IPS-18a (cell line): ENCODE measurements at regions not wholly inside any gene's neighbourhood (a gene's known extent, or its start where the extent isn't known, plus 50 kb on each side); places are given as distances from the start of the nearest gene placed in this dataset.
A peak's percentile ranks its signal among the peaks of the same experiment; 100 is the strongest.

Experiments used
- H3K27ac ChIP-seq: one replicate; pipeline ENCODE4 v1.5.1; 2013; ENCODE audit warnings: low read length
- H3K27me3 ChIP-seq: one replicate; pipeline ENCODE4 v1.6.1; 2013; ENCODE audit warnings: mild to moderate bottlenecking, low read length; ENCODE audit not compliant: control insufficient read depth, insufficient read depth
- H3K36me3 ChIP-seq: one replicate; pipeline ENCODE4 v1.6.1; 2013; ENCODE audit warnings: low read depth, low read length; ENCODE audit not compliant: control insufficient read depth
- H3K4me1 ChIP-seq: one replicate; pipeline ENCODE4 v1.6.1; 2013; ENCODE audit warnings: low read depth, low read length; ENCODE audit not compliant: control insufficient read depth
- H3K4me3 ChIP-seq: one replicate; pipeline ENCODE4 v1.5.1; 2013; ENCODE audit warnings: low read length
- H3K9ac ChIP-seq: one replicate; pipeline ENCODE4 v1.6.1; 2013; ENCODE audit warnings: mild to moderate bottlenecking, low read length, moderate library complexity
- H3K9me3 ChIP-seq: one replicate; pipeline ENCODE4 v1.6.1; 2013; ENCODE audit warnings: low read depth, low read length; ENCODE audit not compliant: control insufficient read depth

DNA sequence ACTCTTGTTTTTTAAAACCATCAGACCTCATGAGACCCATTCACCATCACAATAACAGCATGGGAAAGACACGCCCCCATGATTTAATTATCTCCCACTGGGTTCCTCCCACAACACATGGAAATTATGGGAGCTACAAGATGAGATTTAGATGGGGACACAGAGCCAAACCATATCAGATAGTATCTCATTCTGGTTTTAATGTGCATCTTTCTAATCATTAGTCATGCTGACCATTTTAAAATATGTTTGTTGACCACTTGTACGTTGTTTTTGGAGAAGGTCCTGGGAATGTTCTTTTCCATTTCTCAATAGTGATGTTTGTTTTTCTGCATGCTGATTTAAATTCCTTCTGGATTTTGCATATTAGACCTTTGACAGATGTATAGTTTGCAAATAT is 119.0 kb downstream of the RTL3 start:
- H3K9me3 ChIP-seq = peaks cover 41% of the 10 kb centered on the region
- no peak overlapping the region for H3K27ac ChIP-seq
- no peaks in the 10 kb centered on the region for H3K27me3 ChIP-seq
- no peaks in the 10 kb centered on the region for H3K36me3 ChIP-seq
- no peak overlapping the region for H3K9ac ChIP-seq
- H3K4me3 ChIP-seq = no peak overlapping the region
- no peaks in the 10 kb centered on the region for H3K4me1 ChIP-seq

DNA sequence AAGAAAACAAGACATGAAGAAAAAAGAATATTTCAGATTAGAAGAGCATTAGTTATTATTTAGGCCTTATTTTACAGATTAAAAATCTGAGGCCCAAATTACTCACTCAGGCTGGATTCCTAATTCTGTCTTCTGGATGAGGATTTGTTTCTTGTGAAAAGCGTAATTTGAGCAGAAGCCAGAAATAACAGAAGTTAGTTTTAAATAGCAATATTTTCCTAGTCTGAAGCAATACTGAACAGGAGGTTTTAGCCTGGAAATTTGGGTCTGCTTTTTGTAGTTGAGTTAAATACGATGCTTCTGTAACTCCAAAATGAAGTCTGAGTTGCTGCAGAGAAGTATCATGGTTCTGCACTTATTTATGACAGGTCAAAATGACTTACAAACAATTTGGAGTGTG is 124.9 kb downstream of the RTL3 start:
- Histone ChIP-seq H3K4me1 (no peaks in the 10 kb centered on the region), H3K27ac (no peak overlapping the region), H3K4me3 (no peak overlapping the region), H3K36me3 (no peaks in the 10 kb centered on the region), H3K9ac (no peak overlapping the region), H3K27me3 (no peaks in the 10 kb centered on the region), H3K9me3 (peaks cover 12% of the 10 kb centered on the region)

DNA sequence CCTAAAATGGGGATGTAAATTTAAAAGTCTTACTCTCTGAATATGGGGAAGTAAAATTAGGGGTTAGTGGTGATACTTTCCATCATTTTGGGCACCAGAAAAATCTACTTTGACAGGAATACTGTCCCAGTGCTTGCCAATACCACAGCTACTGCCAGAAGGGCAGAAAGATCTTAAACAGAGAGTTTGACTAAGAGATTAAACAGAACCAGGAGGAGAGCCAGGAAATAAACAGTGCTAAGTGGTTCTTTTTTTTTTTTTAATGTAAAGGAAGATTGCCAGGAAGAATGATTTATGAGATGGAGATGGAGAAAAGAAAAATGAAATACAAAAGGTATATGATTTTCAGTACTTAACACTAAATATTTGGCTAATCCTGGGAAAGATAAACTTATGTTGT is 126.8 kb downstream of the RTL3 start:
- Histone ChIP-seq H3K36me3 (no peaks in the 10 kb centered on the region), H3K27me3 (no peaks in the 10 kb centered on the region), H3K9me3 (peaks cover 16% of the 10 kb centered on the region), H3K4me1 (no peaks in the 10 kb centered on the region), H3K27ac (no peak overlapping the region), H3K4me3 (no peak overlapping the region), H3K9ac (no peak overlapping the region)

DNA sequence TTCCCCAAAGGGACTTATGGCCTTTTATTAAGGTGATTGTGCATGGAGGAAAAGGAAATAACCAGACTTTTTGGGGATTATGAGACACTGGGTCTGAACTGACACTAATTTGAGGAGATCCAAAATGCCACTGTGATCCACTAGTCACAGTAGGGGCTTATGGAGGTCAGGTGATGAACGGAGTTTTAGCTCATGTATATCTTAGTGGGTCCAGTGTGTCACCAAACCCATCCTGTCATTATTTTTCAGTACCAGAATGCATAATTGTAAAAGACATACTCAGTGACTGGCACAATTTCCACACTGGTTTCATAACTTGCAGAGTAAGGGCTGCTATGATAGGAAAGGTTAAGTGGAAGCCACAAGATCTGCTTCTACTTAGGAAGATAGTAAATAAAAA is 131.3 kb downstream of the RTL3 start:
- Histone ChIP-seq H3K9me3 (peaks cover 11% of the 10 kb centered on the region), H3K36me3 (no peaks in the 10 kb centered on the region), H3K4me3 (no peak overlapping the region), H3K27ac (no peak overlapping the region), H3K9ac (no peak overlapping the region), H3K27me3 (no peaks in the 10 kb centered on the region), H3K4me1 (no peaks in the 10 kb centered on the region)

DNA sequence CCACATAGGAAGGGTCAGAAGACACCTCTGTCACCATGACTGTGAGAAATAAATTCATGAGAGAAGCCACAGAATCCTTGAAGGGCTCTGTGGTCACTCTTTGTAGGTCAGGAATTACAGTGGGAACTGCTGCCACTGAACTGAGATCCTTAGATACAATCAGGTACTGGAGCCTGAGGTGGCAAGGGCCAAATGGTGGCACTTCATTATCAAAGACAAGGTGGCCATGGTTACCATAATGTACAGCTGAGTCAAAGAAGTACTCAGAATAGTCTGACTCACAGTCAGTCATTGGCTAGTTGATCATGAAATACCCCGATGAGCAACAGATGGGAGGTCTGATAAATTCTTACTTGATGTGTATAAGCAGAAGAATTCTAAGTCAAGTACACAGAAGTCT is 131.9 kb downstream of the RTL3 start:
- Histone ChIP-seq H3K4me1 (no peaks in the 10 kb centered on the region), H3K27ac (no peak overlapping the region), H3K27me3 (no peaks in the 10 kb centered on the region), H3K9me3 (peaks cover 16% of the 10 kb centered on the region), H3K36me3 (no peaks in the 10 kb centered on the region), H3K9ac (no peak overlapping the region), H3K4me3 (no peak overlapping the region)

DNA sequence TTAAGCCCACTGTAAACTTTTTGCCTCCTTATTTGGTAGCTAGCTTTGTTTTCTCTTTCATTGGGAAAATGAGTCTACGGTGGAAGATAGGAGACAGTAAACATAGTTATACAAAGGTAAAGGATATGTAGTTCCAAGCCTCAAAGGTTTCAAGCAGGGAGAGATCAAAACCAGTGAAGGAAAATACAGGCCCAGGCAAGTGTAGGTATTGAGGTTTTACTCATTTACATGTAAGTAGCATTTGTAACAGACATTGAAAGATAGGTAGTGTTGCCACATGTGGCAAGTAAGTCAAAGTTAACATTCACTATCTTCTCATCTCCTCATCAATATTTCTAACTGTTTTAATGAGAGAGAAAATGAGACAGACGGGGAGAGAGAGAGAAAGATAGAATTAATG is 136.5 kb downstream of the RTL3 start:
- Histone ChIP-seq H3K4me1 (no peaks in the 10 kb centered on the region), H3K36me3 (no peaks in the 10 kb centered on the region), H3K9me3 (peaks cover 25% of the 10 kb centered on the region), H3K27ac (no peak overlapping the region), H3K9ac (no peak overlapping the region), H3K27me3 (no peaks in the 10 kb centered on the region), H3K4me3 (no peak overlapping the region)

DNA sequence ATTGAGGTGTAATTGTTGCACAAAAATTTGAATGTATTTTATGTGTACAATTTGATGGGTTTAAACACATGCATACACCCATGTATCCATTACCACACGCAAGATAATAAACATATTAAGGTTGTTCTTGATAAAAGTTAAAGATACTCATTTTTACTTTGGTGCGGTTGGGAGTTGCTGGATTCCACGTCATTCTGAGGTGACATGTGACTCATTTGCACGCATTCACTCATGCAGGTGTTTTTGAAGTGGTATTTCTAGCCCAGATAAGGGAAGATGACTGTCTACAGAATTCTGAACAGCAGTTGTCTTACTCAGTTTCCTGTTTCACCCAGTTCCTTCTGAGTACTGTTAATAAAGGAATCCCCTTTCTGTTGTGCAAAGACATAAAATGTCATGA is 142.0 kb downstream of the RTL3 start:
- no peaks in the 10 kb centered on the region for H3K27me3 ChIP-seq
- no peak overlapping the region for H3K4me3 ChIP-seq
- H3K9ac ChIP-seq = no peak overlapping the region
- H3K9me3 ChIP-seq = peaks cover 28% of the 10 kb centered on the region
- no peak overlapping the region for H3K27ac ChIP-seq
- peaks cover 23% of the 10 kb centered on the region for H3K4me1 ChIP-seq
- H3K36me3 ChIP-seq = no peaks in the 10 kb centered on the region

DNA sequence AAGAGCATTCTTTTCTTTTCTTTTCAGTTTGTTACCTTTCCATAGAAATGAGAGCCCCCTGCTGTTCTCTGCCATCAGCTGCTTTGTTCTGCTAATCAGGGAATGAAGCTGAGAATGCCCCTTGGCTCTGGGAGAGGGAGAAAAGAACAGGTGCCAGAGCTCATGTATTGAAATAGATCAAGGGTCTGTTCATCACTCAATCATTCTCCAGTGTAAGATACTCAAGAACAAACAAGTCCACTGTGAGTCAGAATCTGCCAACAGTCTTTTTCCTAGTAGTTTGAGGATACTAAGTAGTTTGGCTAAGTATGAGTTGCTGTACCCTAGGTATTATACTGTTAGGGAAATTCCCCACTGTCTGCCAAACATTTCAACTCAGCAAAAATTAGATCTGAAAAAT is 144.3 kb downstream of the RTL3 start:
- peak overlapping the region; percentile 9 for H3K4me3 ChIP-seq
- peak overlapping the region; percentile 67 for H3K27ac ChIP-seq
- H3K4me1 ChIP-seq = peaks cover 23% of the 10 kb centered on the region
- H3K9me3 ChIP-seq = peaks cover 23% of the 10 kb centered on the region
- H3K9ac ChIP-seq = no peak overlapping the region
- H3K36me3 ChIP-seq = no peaks in the 10 kb centered on the region
- H3K27me3 ChIP-seq = no peaks in the 10 kb centered on the region

DNA sequence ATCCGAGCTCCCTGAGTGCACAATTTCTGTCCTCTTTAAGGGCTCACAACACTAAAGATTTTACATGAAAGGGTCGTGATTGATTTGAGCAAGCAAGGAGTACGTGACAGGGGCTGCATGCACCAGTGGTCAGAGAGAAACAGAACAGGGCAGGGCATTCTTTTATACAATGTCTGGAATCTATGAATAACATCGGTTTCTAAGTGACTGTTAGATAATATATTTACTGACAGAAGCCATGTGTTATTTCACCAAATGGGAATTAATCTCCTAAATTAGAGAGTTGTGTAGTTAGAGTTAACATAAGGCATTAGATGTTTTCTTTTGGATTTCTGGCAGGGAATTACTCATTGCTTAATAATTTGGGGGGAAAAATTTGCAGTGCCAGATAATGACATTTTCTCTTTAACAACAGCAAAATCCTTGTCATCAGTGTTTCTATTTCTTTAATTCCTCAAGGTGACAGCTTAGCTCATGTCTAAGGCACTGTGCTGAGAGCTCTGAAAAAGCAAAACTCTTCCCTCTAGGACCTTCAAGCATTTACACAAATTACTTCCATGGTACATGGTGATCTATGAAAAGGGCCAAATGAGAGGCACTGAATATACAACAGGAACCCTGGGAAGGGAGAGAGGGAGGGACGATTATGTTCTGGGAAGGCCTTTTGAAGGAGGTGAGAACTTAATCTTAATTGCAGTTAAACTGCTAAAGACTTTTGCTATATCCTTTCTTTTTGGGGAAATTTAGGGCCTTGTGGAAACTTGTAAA is 145.0 kb downstream of the RTL3 start:
- Histone ChIP-seq H3K4me1 (peaks cover 23% of the 10 kb centered on the region), H3K9me3 (peaks cover 21% of the 10 kb centered on the region), H3K4me3 (peak overlapping the region; percentile 3), H3K36me3 (no peaks in the 10 kb centered on the region), H3K27me3 (no peaks in the 10 kb centered on the region), H3K27ac (peak overlapping the region; percentile 67), H3K9ac (peak overlapping the region; percentile 9)

DNA sequence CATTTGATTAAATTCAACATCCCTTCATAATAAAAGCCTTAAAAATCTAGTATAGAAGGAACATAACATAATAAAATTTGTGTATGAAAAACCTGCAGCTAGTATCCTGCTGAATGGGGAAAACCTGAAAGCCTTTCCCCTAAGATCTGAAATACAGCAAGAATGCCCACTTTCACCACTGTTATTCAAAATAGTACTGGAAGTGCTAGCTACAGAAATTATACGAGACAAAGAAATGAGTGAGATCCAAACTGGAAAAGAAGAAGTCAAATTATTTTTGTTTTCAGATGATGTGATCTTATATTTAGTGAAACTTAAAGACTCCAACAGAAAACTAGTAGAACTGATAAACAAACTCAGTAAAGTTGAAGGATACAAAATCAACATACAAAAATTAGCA is 152.9 kb downstream of the RTL3 start:
- Histone ChIP-seq H3K27me3 (no peaks in the 10 kb centered on the region), H3K9ac (no peak overlapping the region), H3K9me3 (peaks cover 12% of the 10 kb centered on the region), H3K4me1 (no peaks in the 10 kb centered on the region), H3K27ac (no peak overlapping the region), H3K36me3 (no peaks in the 10 kb centered on the region), H3K4me3 (no peak overlapping the region)

DNA sequence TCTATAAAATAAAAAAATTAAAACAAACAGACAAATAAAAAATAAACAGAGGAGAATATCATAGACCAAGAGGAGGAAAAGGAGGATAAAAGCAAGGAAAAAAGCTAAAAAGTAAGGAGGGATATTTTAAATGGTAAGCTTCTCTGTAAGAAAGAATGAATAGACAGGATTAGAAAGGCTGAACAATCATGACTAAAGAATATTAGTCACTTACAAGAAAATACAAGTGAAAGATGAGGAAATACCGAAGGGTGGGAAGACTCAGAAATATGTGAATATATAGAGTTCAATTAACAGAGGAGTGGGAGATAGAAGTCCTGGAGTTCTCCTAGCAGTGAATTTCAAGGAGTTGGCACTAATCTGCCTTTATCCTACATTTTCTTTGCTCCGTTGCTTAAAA is 162.6 kb downstream of the RTL3 start:
- Histone ChIP-seq H3K27me3 (no peaks in the 10 kb centered on the region), H3K27ac (no peak overlapping the region)

DNA sequence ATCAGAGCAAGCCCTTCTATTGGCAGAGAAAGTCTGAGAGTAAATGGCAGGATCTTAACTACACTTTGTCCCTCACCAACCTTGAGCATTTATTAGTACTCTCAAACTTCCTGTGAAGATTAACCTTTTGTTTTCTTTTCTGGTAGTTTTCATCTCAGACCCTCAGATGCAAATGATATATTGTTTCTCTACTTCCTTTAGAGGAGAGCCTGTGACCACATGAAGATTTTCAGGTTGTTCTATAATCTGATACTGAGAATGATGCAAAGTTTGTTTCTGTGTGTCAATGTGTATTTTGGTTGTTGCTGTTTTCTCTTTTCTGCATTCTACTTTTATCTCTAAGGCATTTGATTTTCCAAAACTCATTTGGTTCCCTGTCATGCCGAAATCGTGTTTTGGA is 165.8 kb upstream of the CYSLTR1 start:
- no peaks in the 10 kb centered on the region for H3K4me1 ChIP-seq
- H3K27ac ChIP-seq = no peak overlapping the region

More for the DNA sequence above, 162.6 kb downstream of the RTL3 start:
- peaks cover 31% of the 10 kb centered on the region for H3K9me3 ChIP-seq
- no peak overlapping the region for H3K9ac ChIP-seq
- H3K4me1 ChIP-seq = no peaks in the 10 kb centered on the region
- H3K36me3 ChIP-seq = no peaks in the 10 kb centered on the region
- no peak overlapping the region for H3K4me3 ChIP-seq

More for the DNA sequence above, 165.8 kb upstream of the CYSLTR1 start:
- no peaks in the 10 kb centered on the region for H3K27me3 ChIP-seq
- H3K9me3 ChIP-seq = peaks cover 24% of the 10 kb centered on the region
- H3K36me3 ChIP-seq = no peaks in the 10 kb centered on the region
- no peak overlapping the region for H3K4me3 ChIP-seq
- no peak overlapping the region for H3K9ac ChIP-seq
